HG02759 (cell line): ENCODE measurements at regions not wholly inside any gene's neighbourhood (a gene's known extent, or its start where the extent isn't known, plus 50 kb on each side); places are given as distances from the start of the nearest gene placed in this dataset.

Experiments
- ATAC-seq: cut with Tn5 transposase; IDR thresholded peaks from one replicate; pipeline ENCODE4 v1.9.1; 2021; ENCODE audit warnings: mild to moderate bottlenecking, moderate library complexity; ENCODE audit not compliant: unreplicated experiment

DNA sequence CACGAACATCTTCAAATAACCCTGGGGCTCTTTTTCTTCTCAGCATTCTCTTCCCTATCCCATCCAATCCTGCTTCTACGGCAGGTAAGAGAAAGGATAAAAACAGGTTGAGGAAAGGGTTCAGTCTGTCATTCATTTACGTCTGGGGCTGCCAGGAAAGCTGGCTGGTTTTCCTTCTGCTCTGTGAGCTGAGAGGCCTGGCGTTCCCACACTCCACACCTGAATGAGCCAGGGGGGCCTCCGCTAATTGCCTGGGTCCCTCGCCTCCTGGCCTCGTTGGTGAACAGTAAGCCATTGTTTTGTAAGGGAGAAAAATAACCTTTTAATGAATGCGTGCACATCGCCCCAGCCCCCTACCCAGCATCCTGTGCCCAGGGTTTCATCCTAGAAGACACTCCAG lies 70.8 kb upstream of the SIM2 start:
- no peak for ATAC-seq

DNA sequence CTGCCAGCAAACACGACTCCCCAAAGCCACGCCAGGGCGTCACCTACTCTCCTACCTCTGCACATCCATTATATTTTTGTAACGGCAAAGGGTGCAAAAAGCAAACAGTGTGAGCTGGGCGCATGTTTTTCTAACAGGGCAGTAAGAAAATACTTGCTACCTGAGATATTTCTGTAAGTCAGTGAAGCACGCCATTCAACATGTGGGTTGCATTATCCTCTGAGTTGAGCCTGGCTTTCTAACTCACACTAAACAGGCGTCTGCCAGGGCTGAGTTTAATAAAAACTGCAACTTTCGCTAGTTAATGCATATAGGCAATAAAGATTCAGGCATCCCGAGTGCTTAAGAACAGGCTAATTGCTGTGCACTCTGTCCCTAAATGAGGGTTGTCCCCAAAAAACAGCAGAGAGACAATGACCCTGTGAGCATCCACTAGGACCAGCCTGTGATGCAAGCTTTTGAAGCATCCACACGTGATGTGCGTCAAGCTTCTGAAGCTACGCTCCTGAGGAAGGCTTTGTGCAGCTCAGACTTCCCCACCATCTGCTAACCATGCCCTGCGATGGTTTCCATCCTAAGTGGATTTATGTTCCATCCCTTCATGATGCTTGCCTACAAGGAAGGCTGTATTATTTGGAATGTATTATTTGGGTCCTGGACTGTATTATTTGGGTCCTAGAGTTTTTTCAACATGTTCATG lies 70.0 kb upstream of the SIM2 start:
- ATAC-seq, result no peak

DNA sequence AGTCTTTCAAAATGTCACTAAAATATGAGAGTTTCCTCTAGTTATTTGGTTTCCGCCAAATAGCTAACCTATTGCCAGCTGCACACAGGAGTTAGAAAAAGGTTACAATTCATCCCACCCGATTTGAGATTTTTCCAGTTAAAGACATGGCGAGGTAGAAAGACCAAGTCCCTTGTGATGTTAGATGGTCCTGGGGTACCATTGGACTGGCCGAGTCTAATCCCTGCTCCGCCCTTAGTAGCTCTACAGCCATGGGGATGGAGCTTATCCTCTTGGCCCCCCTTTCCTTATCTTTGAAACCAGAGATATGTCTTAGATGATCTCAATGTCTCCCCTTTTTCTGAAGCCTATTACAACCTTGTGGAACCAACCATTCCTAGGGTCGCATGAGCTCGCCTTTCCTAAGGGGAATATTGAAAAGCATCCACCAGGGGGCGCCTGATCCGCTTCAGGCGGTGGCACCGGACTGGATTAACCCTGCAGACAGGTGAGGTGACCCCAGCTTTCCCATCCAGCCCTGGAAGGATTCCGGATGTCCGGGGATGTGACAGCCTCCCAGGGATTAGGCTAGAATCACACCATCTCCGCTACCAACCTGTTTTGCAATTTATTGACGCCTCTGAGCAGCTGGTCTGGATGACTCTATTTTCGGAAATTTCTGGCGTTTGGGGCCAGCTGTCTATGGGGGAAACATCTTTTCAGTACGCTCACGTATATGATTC lies 68.3 kb upstream of the SIM2 start:
- no peak for ATAC-seq

DNA sequence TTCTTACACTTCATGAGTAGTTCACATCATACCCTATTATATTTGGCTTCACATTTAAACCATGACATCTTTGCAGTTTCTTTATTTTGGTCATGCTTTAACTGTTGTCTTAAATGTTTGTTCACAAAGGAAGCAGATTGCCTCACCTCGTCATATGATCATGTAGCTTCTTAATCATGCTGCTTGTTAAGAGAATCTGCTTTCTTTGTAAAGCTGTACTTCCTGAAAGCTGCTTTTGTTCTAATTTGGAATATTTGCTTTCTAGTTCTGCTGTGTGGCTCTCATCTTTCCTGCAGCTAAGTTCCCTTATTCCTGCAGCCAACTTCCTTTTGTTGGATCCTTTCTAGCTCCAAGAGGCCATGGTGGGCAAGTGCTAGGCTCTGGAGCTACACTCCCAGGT lies 62.9 kb upstream of the SIM2 start:
- ATAC-seq, result no peak

DNA sequence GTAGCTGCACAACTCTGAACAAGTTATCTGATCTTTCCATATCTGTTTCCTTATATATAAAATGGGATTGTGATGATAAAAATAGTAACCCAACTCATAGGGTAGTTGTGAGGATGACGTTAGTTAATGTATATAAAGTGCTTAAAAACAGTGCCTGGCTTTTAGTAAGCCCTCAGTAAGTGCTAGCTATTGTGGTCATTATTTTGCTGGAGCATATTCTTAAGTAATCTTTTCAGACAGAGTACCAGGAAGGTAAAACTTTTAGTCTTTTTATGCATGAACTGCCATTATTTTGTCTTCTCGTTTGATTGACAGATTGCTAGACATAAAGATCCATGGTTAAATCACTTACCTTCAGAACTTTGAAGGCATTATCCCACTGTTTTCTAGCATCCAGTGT lies 62.5 kb upstream of the SIM2 start:
- ATAC-seq, result no peak

GRCh38 chr21:36639769-36640168 lies 59.1 kb upstream of the SIM2 start:
- ATAC-seq, result no peak

DNA sequence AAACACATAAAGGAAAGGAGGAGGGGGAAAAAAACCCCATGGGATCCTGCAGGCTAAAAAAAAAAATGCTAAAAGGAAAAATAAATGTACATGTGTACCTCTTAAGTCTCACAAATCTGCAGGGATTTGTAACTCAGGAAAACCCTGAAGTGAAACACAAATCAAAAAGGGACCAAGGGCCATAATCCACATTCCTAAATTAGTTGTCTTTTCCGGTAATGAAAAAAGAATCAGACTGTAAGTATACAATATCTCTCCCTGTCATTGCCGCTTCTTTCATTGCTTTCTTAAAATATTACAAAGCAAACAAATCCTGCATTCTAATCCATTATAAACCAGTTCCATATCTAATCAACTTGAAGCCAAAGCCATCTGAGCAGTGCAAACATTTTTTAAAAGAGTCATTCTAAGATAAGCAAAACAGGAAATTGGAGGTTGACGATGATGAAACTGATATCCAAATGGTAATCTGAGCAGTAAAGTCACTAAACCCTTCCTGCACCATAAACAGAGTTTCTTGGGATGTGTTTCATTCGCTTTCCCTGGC lies 58.7 kb upstream of the SIM2 start:
- ATAC-seq, result no peak

DNA sequence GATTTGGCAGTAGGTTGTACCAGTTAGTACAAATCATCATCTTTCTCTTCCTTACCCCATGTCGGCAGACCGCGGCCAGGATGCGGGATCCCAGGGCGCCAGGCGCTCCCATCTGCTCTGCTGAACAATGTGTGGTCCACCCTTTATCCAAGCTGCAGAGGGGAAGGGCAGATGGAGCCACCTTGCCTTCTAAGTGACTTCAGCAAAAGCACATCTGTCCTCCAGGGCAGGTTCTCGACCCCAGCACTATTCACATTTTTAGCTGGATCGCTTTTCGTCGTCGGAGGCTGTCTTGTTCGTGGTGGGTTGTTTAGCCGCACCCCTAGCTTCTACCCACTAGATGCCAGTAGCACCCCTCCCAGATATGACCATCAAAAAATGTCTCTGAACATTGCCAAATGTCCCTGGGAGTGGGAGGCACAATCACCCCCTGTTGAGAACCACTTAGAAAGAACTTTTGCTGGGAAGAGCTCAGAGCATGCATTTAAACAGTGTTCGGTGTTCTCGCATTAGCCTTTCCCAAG lies 58.1 kb upstream of the SIM2 start:
- ATAC-seq, result no peak

GRCh38 chr21:36641346-36641745 lies 57.6 kb upstream of the SIM2 start:
- no peak for ATAC-seq

- no peak for ATAC-seq
Observed at GRCh38 chr21:36641886-36642285, 57.0 kb upstream of the SIM2 start.

GRCh38 chr21:36642777-36643176 lies 56.1 kb upstream of the SIM2 start:
- ATAC-seq, result no peak

DNA sequence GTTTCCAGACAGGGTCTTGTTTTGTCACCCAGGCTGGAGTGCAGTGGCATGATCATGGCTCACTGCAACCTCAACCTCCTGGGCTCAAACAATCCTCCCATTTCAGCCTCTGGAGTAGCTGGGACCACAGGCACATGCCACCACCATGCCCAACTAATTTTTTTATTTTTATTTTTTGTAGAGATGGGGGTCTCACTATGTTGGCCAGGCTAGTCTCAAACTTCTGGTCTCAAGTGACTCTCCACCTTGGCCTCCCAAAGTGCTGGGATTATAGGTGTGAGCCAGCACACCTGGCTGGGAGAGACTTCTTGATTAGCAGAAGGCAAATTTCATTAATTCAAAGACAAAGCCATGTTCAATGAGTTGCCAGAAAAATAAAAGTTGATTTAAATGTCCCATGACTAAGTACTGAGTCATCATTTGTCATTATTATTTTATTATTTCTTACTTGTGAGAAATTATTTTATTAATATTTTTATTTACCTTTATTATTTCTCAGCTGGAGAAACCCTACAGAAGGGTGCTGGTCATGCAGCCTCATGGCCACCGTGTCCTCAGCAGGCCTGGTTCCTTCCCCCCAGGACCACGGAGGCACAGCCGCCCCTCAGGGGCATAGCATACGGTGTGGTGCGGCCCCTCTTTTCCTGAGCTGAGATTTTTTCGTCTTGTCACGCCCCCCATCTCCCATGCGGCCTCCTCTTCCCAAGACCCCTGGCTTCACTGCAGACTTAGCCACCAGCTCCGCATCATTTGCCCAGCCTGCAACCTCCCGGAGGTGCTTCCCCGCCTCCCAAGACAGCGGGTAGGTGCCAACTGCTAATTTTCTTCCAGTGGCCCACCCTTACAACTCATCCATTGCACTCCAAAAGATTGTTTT lies 55.3 kb upstream of the SIM2 start:
- ATAC-seq, result no peak

DNA sequence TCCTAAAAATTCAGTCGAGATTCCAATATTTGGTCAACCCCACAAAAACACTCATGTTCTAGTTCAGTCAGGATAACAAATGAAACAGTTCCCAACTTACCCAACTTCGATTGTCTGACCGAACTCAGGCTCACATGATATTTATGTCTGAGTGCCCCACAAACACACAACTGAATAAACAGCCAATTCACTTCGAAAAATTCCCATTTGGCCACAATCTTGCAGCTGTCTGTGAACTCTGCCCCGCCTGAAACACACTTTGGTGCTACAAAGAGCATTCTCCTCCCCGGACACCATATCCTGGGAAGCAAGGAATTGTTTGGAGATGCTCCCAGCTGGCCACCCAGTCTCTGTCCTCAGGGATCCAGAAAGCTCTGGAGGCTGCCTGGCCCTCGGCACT lies 52.9 kb upstream of the SIM2 start:
- ATAC-seq, result no peak

DNA sequence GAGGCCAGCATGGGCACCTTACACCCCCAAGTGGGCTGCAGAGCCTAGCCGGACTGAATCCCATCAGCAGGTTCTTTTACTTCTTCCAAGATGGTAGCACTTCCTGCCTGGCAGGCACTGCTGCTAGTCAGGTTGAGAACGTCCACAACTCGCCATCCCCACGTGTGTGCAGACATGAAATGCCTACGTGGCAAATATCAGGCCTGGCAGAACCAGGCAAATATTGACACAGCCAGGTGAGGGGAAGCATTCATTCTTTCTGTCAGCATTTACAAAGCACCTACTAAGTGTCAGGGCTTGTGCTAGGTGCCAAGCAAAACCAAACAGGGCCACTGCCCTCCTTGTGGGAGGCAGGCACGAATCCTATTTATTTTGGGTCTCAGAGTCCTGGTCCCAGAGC lies 52.3 kb upstream of the SIM2 start:
- no peak for ATAC-seq

DNA sequence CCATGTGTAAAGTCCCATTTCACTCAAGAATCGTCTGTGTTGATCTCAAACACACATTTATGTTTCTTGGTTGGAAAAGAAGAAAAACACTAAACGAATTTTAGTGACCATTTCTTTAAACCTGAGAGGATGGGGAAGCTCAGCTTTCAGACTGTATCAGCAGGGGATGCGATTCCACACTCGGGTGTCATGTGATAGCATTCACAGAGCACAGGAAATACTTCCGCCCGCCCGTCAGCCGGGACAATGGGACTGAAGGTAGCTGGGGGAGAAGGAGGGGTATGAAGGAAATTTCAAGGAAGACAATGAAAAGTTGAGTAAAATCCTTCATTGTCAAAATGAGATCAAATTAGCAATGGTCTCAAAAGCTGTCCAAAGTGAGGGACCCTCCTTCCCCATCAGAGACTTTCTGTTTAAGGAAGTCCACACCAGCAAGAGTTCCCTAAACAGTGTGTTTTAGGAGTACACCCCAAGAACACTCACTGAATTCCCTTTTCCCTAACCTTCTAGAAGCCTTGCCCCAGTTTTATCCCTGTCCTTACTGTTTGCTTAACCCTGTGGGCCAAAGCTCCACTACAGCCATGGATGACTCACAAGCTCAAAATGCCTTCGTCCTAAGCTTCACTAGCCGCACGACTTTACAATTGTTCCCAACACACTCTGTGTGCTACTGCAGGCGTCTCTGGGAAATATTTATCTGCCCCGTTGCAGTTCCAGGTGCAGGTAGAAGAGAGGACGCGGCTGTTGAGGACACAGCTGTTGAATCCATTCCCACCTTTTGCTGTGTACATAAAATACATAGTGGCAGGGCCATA lies 51.4 kb upstream of the SIM2 start:
- no peak for ATAC-seq
